Activated T-cell treated with anti-CD3 and anti-CD28 coated beads, Interleukin-2, amount 50 U/mL, for 1 hour (primary cell): ENCODE measurements at regions not wholly inside any gene's neighbourhood (a gene's known extent, or its start where the extent isn't known, plus 50 kb on each side); places are given as distances from the start of the nearest gene placed in this dataset.

Experiments
- DNase-seq: peaks from one replicate; pipeline ENCODE4 v3.0.0-alpha.2; 2020

DNA sequence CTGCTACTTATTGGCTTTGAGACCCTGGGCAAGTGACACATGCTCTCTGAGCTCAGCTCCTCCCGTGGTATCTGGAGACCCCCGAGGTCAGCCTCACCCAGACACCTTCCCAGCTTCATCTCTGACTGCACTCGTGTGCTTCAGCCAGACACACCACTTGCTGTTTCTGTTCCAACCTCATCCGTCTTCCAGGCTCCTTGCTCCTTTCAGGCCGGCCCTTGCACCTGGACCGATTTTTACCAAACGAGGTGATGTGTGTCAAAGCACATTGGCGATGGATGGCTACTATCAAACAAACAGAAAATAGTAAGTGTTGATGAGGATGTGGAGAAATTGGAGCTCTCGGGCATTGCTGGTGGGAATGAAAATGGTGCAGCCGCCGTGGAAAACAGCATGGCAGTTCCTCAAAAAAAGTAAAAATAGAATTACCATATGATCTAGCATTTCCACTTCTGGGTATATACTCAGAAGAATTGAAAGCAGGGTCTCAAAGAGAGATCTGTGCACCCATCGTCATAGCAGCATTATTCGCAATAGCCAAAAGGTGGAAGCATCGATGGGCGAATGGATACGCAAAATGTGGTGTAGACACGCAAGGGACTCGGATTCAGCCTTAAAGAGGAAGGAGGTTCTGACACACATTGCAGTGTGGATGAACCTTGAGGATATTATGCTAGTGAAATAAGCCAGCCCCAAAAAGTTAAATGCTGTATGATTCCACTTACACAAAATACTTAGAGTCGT, 96.1 kb upstream of the IER5L start:
- no peak for DNase-seq

DNA sequence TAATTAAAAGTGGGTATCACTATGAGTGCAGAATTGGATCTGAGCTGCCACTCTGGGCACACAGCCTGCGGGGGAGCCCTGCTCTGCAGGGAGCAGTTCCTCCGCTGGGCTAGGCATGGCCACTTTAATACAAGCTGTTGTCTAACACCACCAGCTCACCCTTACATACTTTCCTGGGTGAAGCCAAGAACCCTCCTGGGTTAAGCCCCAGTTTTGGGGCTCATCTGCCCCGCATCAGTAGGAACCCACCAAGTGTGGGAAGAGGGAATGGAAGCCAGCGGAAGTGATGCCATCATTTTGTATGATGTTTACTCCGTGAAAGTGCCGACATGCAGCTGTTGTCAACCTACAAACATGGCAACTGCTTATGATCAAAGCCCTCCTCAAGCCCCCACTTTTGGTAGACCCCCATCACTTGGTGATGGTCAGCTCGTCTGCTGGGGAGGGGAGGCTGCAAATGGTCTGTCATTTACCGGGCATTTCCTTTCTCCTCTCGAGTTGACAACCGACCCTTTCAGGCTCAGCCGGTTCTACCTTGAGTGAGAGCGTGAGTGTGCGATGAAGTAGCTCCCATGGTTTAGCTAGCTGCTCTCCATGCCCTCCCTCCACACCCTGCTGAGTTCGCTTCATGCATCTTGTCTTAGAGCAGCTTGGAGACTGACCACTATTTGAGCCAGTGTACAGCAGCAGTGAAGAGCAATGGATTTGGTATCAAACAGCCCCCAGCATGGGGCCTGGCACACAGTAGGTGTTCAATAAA, 95.3 kb upstream of the IER5L start:
- no peak for DNase-seq

DNA sequence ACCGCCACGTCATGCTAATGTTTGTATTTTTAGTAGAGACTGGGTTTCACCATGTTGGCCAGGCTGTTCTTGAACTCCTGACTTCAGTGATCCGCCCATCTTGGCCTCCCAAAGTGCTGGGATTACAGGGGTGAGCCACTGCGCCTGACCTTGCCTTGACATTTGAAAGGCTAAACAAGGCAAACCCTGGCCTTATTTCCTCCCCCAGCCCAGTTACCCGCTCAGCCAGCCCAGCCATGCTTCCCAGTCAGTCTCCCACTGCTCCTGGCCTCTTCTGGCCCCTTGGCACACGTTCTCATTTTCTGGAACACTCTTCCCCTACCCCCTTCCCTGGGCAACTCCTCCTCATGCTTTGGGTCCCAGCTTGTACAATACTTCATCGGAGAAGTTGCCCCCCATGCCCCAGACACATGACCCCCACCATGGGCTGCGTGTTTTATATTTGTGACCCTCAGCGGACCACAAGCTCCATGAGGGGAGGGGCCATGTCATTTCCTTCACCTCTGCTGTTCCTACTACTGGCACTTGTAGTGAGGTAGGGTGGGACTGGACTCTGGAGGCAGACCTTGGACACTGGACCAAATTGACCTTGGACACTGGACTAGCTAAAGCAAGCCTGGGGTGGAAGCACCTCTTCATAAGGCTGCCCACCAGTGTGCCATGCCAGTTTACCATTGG, 94.4 kb upstream of the IER5L start:
- DNase-seq, result no peak

DNA sequence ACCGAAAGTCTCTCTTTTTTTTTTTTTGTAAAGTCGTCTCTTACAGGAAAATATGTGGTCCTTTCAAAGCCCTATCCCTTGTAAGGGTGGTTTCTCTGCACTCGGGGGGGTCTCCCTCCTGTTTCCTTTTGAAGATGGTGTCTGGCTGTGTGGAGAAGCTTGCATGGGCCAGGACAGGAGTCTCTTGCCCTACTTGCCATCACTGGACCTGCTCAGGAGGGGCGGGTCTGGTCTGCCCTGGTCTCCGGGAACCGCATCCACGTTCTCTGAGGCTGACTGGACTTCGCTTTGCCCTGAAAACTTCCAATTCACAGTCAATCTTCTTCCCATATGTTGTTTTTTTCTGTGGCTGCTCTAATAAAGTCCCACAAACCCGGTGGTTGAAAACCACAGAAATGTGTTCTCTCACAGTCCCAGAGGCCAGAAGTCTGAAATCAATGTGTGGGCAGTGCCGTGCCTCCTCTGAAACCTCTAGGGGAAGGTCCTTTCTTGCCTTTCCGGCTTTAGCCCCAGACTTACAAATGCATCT, 92.9 kb upstream of the IER5L start:
- no peak for DNase-seq

DNA sequence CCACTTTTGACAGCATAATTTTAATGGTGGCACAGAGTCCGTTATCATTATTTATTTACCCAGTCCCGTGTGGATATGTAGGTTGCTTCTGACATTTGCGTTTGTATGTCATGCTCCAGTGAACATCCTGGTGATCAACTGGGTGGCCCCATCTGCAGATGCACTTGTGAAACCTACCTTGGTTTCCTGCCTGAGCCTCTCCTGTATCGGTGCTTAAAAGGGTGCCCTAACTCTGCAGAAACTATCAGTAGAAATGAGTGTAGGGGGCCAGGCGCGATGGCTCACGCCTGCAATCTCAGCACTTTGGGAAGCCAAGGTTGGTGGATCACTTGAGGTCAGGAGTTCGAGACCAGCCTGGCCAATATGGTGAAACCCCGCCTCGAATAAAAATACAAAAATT, 92.1 kb upstream of the IER5L start:
- no peak for DNase-seq

DNA sequence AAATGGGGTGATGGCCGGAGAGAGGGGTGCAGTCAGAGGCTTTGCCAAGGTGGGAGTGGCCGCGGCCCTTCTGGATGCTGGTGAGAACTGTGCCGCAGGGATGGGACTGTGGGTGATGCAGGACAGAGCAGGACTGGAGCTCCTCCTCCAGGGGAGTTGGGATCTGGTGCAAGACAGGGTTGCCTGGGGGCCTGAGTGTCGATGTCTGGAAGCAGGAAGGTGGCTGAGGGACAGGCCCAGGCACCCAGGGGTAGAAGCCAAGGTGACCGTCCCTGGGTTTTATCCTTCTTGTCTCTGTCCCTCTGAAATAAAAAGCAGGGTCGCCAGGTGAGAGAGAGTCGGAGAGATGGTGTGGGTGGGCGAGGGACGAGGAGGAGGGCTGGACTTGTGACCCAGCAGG, 89.1 kb upstream of the IER5L start:
- DNase-seq, result no peak

DNA sequence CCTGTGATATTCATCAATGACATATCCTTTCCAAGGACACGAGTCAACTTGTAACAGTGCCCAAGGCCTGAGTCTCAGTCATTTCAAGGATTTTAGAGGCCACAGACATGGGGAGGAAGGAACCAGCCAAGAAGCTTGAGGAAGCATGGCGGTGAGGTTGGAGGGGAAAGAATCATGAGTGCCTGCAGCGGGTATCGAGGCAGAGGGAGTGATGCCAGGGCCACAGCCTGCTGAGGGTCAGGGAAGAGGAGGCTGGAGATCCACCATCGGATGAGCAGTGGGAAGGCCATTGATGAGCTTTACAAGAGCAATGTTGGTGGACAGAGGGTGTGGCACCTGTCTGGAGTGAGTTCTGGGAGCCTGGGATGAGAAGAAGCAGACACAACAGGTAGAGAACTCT, 88.5 kb upstream of the IER5L start:
- DNase-seq, result no peak

DNA sequence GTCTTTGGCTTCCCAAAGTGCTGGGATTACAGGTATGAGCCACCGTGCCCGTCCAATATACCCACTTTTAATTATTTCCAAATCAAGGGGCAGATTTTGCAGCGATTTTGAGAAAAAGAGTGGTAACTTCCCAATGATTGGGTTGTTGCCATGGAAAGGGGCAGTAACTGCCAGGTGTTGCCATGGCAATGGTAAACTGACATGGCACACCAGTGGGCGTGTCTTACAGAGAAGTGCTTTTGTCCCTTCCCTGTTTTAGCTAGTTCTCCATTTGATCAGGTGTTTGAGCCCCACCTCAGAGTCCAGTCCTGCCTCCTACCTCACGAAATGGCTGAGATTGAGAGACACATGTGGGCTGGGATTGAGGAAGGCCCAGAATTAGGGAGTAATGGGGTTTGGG, 86.3 kb upstream of the IER5L start:
- DNase-seq, result no peak

DNA sequence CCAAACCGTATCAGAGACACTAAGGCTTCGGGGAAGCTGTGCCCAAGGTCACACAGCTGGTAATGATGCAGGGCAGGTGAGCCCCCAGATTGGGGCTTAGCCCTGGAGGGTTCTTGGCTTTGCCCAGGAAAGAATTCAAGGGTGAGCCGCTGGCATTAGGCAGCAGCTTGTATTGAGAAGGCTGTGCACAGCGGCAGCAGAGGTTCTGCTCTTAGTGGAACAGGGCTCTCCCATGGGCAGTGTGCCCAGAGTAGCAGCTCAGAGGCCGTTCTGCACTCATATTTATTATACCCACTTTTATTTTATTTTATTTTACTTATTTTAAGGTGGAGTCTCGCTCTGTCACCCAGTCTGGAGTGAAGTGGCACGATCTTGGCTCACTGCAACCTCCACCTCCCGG, 85.8 kb upstream of the IER5L start:
- no peak for DNase-seq

DNA sequence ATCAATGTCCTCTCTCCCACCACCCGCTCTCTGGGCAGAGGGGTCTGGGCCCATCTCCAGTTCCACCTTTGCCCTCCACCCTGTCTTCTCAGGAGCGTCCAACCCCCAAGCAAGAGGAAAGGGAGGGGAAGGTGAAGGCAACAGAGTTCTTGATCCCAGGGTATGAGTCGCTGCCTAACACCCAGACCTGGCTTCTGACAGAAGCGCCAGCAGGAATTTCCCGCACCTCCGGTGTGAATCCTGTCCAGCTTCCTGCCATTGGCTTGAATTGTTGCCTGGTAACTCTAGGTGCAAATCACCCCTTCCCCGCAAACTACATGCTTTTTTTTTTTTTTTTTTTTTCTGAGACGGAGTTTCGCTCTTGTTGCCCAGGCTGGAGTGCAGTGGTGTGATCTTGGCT, 84.2 kb upstream of the IER5L start:
- DNase-seq, result no peak

DNA sequence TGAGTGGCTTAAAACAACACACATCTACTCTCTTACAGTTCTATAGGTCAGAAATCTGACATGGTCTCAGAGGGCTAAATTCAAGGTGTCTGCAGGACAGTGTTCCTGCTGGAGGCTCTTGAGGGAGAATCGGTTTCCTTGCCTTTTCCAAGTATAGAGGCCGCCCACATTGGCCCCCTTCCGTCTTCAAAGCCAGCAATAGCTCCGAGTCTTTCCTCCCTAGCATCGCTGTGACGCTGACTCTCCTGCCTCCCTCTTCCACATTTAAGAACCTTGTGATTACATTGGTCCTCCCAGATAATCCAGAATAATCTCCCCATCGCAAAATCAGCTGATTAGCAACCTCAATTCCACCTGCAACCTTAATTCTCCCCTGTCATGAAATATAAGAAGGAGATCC, 81.3 kb upstream of the IER5L start:
- DNase-seq, result no peak

DNA sequence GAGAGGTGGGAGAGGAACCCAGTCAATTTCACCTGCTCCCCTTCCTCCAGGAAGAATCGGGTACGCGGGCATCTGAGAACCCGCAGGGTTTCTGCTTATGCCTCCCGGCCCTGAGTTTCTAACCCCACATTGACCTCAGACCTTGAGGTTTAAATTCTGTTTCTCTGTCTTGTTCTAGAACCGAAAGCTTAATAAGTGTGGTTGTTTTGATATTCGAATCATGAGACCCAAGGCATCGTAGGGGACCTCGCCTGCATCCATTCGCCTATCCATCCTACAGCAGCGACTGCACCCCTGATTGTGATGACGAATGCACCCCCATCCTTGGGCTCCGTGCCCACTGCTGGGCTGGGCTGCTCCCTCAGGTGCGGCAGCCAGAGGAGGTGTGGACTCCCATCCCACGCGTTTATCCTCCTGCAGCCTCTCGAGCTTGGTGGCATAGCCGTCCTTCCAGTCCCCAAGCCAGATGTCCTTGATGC, 80.8 kb upstream of the IER5L start:
- DNase-seq, result peak; percentile 34

DNA sequence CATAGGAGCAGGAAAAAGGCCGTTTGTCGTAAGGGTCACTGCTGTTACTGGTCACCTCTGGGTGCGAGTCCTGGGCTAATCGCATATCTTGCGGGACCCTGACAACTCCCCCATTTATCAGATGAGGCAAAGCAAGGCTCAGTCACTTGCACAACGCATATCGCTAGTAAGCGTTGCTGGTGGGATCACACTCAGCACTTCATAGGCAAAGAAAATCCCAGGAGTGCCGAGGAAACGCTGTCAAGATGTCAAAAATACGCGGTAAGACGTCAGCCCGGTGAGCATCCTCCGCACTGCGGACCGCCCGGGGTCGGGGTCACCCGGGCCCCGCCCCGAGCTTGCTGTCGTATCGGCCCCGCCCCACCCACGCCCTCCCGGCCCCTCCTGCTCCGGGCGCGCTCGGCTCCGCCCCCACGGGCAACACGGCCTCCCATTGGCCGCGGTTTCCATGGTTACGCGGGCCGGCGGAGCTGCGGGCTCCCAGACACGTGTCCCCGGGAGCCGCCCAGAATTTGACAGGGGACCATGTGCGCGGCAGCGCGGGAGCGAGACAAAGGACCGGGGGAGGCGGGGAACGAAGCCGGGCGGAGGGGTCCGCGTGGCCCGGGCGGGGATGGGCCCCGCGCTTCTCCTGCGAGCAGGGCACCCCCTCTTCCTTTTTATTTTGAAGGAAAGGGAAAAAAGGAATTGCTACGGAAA, 80.2 kb upstream of the IER5L start:
- DNase-seq, result peak; percentile 89

DNA sequence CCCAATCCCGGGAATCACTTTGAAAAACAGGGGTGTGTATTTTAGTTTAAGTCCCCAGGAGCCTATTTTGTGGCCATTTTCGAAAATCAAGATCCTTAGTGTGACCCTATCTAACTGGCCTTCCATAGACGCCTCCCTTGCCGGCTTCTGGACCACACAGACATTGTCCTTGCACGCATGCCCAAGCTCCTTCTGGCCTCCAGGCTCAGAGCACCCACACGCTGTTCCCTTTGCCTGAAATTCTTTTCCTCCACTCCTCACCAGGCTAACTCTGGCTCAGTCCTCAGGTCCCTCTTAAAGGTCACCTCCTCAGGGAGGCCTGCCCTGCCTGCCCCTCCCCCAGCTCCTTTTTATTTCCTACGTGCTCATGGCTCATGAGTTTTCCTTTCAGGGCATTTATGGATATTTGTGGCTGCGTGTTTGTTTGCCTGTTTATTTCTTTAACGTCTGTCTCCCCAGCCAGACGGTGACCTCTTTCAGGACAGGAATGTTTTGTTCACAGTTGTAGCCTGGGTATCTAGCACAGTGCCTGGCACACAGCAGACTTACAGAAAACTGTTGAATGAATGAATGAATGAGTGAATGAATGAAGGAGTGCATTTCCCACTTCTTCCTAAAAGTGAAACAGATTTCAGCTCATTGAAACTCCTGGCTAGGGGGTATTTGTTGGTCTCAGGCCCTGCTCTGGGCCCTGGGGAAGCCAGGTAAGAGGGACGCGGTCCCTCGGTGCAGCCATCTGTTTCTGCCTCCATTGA, 79.1 kb upstream of the IER5L start:
- no peak for DNase-seq

DNA sequence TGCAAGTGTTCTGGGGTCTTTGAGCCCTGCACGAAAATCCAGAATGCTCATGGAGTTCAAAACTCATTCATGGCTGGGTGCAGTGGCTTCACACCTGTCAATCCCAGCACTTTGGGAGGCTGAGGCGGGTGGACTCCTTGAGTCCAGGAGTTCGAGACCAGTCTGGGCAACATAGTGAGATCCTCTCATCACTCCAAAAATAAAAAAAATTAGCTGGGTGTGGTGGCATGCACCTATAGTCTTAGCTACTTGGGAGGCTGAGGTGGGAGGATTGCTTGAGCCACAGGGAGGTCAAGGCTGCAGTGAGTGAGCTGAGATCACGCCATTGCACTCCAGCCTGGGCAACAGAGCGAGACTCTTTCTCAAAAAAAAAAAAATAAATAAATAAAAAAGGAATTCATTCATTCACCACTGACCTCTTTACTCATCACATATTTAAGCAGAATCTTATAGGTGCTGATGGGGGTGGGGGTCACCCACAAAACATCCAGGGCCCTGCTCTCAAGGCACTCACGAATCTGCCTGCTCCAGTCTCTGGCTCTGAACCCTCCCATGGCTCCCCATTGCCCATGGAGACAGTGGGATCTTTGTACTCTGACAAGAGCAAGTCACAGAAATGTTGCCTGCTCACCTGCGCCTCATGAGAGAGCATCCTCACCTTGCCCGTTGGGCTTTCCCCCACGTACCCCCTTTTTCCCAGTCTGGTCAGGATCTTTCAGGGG, 76.7 kb upstream of the IER5L start:
- DNase-seq, result no peak

DNA sequence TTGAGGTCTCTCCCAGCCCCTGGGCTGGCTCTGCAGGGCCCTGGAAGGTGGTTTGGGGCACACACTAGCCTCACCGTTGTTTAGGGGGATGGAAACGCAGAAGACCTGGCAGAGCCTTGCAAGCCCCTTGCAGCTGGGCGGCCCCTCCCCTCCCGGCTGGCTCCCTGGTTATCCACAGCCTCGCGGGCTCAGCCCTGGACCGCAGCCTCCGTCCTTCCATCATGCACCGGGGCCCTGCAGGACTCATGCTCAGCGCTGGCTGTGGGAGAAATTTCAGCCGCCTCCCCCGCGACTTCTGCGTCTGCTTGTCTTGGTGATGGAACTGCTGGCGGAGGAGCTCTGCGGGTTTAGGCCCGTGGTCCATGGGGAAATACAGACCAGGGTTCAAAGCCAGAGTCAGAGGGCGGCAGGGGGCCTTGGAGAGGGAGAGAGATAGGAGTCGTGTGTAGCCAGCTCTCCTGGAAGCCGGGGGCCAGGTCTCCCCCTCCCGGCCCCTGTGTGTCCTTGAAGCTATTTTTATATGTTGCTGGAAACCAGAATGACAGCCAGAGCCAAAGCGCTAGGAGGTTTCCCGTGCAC, 75.8 kb upstream of the IER5L start:
- no peak for DNase-seq

DNA sequence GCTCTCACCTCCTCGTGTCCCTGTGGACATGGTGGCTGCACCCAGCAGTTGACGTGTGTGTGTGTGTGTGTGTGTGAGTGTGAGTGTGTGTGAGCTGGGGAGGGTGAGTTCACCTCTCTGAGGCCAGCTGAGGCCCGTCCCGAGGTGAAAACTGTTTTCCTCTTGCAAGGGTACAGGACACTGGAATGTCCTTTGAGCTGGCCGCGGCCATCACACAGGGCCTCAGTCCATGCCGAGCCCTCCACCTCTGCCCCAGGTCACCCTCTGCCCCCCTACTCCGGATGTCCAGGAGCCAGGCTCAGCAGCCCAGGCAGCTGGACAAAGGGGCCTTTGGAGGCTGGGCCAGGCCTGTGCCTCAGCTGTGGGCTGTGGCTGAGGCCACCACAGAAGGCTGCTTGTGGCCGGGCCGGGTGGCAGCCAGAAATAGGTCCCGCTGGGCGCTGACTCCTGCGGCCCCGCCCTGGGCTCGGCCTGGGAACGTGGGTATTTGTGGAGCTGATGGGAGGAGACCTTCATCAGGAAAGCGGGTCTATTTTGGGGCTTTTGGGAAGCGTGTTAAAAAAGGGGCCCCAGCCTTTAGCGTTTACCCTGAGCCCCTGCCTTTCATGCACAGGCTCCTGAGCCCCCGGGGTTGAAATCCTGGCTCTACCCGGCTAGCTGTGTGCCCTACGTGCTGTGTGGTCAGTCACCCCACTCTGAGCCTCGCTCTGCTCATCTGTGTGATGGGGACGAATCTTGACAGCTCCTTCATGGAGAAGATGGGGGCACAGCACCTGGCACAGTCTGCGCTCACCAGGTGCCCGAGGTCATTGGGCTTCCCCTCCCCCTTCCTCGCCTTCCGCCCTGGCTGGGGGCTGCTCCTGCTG, 75.1 kb upstream of the IER5L start:
- DNase-seq, result no peak

DNA sequence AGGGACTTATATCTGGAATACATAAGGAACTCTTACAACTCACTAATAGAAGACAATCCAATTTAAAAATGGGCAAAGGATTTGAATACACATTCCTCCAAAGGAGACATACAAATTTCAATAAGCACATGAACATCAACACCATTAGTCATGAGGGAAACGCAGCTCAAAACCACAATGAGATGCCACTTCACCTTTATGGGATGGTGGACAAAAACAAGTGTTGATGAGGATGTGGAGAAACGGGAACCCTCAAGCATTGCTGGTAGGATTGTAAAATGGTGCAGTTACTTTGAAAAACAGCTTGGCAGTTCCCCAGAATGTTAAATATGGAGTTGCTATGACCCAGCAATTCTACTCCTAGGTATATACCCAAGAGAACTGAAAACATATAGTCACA, 72.7 kb upstream of the IER5L start:
- no peak for DNase-seq

DNA sequence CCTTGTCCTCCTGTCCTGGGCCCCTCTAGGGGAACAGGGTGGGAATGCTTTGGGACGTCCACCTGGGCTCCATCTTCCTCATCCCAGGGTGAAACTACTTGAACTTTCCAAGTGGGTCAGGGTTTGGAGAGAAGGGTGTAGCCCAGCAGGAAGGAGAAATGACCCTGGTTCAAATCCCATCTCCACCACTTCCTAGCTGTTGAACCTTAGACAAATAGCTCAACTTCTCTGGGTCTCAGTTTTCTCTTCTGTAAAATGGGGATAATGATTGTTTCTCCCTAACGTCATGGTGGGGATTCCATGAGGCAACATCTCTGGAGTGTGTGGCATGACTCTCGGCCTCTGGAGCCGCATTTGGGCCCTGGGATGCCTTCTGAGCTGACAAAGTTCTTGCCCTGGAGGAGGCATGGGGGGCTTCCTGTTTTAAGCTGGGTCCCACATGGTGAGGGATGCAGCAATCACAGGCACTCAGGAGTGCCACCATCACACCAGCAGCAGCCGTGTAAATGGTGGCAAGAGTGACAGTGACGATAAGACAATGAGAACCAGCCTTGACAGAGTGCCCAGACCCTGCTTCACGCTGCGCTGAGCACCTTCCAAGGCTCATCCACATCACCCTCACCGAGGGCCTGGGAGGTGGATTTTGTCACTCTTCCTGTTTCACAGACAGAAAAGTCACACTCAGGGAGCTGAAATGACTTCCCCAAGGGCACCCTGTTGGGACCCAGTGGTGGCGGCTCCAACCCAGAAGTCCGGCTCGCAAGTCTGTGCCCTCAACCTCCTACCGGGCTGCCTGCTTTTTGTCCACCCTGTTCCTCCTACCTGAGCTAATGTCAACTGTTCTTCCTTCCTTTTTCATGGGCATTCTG, 69.5 kb upstream of the IER5L start:
- DNase-seq, result no peak
